MCF 10A (cell line): ENCODE measurements at regions not wholly inside any gene's neighbourhood (a gene's known extent, or its start where the extent isn't known, plus 50 kb on each side); places are given as distances from the start of the nearest gene placed in this dataset.

Experiments used
- BruUV-seq: library from RNA; stranded (reverse); fragments of 400-500 nt; replicated peaks from 2 replicates; lab custom pipeline; 2021; lab: Mats Ljungman, UMichigan
- CTCF ChIA-PET: fragments of 300-600 bp; sonication (Branson Sonifier 250); formaldehyde crosslinking; extraction: SDS; loops from one replicate; lab custom pipeline; 2021; ENCODE audit warnings: antibody characterized with exemption, inconsistent platforms; lab: Yijun Ruan, JAX
- POLR2A ChIA-PET: fragments of 300-600, 350-650 bp; sonication (Branson Sonifier 250); formaldehyde crosslinking; extraction: SDS; loops from one replicate; lab custom pipeline; 2020; ENCODE audit warnings: antibody characterized with exemption, inconsistent platforms; lab: Yijun Ruan, JAX
- DNase-seq: peaks from one replicate; pipeline ENCODE4 v3.0.0-alpha.2; 2018; ENCODE audit not compliant: unreplicated experiment
- H3K27ac Mint-ChIP-seq: one replicate; pipeline ENCODE4 v1.8.0; 2022; ENCODE audit warnings: mild to moderate bottlenecking, low read depth, mixed read lengths; ENCODE audit not compliant: unreplicated experiment
- H3K27me3 Mint-ChIP-seq: one replicate; pipeline ENCODE4 v1.8.0; 2022; ENCODE audit warnings: mixed read lengths; ENCODE audit not compliant: insufficient read depth, unreplicated experiment
- H3K36me3 Mint-ChIP-seq: one replicate; pipeline ENCODE4 v1.8.0; 2022; ENCODE audit warnings: mild to moderate bottlenecking, moderate library complexity, mixed read lengths; ENCODE audit not compliant: insufficient read depth, unreplicated experiment
- H3K4me1 Mint-ChIP-seq: one replicate; pipeline ENCODE4 v1.8.0; 2022; ENCODE audit warnings: mixed read lengths; ENCODE audit not compliant: insufficient read depth, unreplicated experiment
- H3K4me3 Mint-ChIP-seq: one replicate; pipeline ENCODE4 v1.8.0; 2022; ENCODE audit warnings: mild to moderate bottlenecking, moderate library complexity, mixed read lengths; ENCODE audit not compliant: unreplicated experiment
- H3K9me3 Mint-ChIP-seq: one replicate; pipeline ENCODE4 v1.8.0; 2022; ENCODE audit warnings: mixed read lengths; ENCODE audit not compliant: unreplicated experiment
- CTCF ChIP-seq: fragments of 200-600 bp; IDR thresholded peaks from one replicate; pipeline ENCODE4 v1.8.0; 2022; ENCODE audit warnings: antibody characterized with exemption, mild to moderate bottlenecking; ENCODE audit not compliant: unreplicated experiment
- intact Hi-C: fragments of 100-400 bp; cut with micrococcal nuclease; formaldehyde crosslinking; loops from 2 replicates; pipeline ENCODE4 v1.14.1; 2022

GRCh38 chr9:22278426-22278825, 168.2 kb upstream of the DMRTA1 start:
- BruUV-seq, result no TSS peak
- Mint-ChIP-seq H3K27me3 (no peaks in the 10 kb centered on the region), H3K9me3 (no peaks in the 10 kb centered on the region), H3K4me1 (no peaks in the 10 kb centered on the region), H3K27ac (no peak overlapping the region), H3K4me3 (no peak overlapping the region), H3K36me3 (no peaks in the 10 kb centered on the region)
- CTCF ChIA-PET, result interaction anchor here (1.1 kb wide), 1 partner anchor 21 kb away, joined by 3 read pairs; no protein-coding TSS in a partner anchor
- DNase-seq, result no peak
- TF ChIP-seq CTCF, result no peak
- POLR2A ChIA-PET, result interaction anchor here (0.7 kb wide), 1 partner anchor 112 kb away, joined by 3 read pairs; no protein-coding TSS in a partner anchor
- intact Hi-C loops, result no loop called here

GRCh38 chr9:22279636-22280035, 167.0 kb upstream of the DMRTA1 start:
- H3K27ac Mint-ChIP-seq, result no peak overlapping the region
- no peak for TF ChIP-seq CTCF
- no peaks in the 10 kb centered on the region for H3K27me3 Mint-ChIP-seq
- no peaks in the 10 kb centered on the region for H3K9me3 Mint-ChIP-seq
- no peaks in the 10 kb centered on the region for H3K36me3 Mint-ChIP-seq
- ChIA-PET CTCF (interaction anchor here (1.0 kb wide), 1 partner anchor 35 kb away, joined by 3 read pairs; no protein-coding TSS in a partner anchor), POLR2A (no interaction called here)
- BruUV-seq, result no TSS peak
- intact Hi-C loops, result no loop called here
- DNase-seq, result no peak
- no peak overlapping the region for H3K4me3 Mint-ChIP-seq
- H3K4me1 Mint-ChIP-seq, result no peaks in the 10 kb centered on the region

GRCh38 chr9:22285066-22285465, 161.6 kb upstream of the DMRTA1 start:
- CTCF ChIA-PET, result interaction anchor here (0.5 to 0.7 kb wide), 4 partner anchors 22 to 841 kb away, joined by 3 read pairs; no protein-coding TSS in a partner anchor
- TF ChIP-seq CTCF, result no peak
- POLR2A ChIA-PET, result no interaction called here
- BruUV-seq, result no TSS peak
- Mint-ChIP-seq H3K27ac (no peak overlapping the region), H3K27me3 (no peaks in the 10 kb centered on the region), H3K4me1 (no peaks in the 10 kb centered on the region), H3K4me3 (no peak overlapping the region), H3K9me3 (no peaks in the 10 kb centered on the region), H3K36me3 (no peaks in the 10 kb centered on the region)
- intact Hi-C loops, result no loop called here
- DNase-seq, result no peak

- no peak for TF ChIP-seq CTCF
- H3K27me3 Mint-ChIP-seq, result no peaks in the 10 kb centered on the region
- CTCF ChIA-PET, result no interaction called here
- no peak overlapping the region for H3K4me3 Mint-ChIP-seq
- no peak for DNase-seq
- BruUV-seq, result no TSS peak
- POLR2A ChIA-PET, result no interaction called here
- H3K27ac Mint-ChIP-seq, result no peak overlapping the region
- no peaks in the 10 kb centered on the region for H3K9me3 Mint-ChIP-seq
- intact Hi-C loops, result no loop called here
- H3K36me3 Mint-ChIP-seq, result no peaks in the 10 kb centered on the region
- no peaks in the 10 kb centered on the region for H3K4me1 Mint-ChIP-seq
These were observed 160.0 kb upstream of the DMRTA1 start for GRCh38 chr9:22286661-22287060.
